Panc1 (cell line): ENCODE measurements at regions not wholly inside any gene's neighbourhood (a gene's known extent, or its start where the extent isn't known, plus 50 kb on each side); places are given as distances from the start of the nearest gene placed in this dataset.

Source experiments
- ATAC-seq: fragments of 200-7000 bp; cut with Tn5 transposase; 2 replicates; pipeline ENCODE4 v1.9.1; 2020; ENCODE audit warnings: mild to moderate bottlenecking, moderate library complexity
- BruUV-seq: library from RNA; stranded (reverse); fragments of 400-500 nt; replicated peaks from 2 replicates; lab custom pipeline; 2021; lab: Mats Ljungman, UMichigan
- CTCF ChIA-PET: fragments of 300-600 bp; sonication (Branson Sonifier 250); formaldehyde crosslinking; loops from one replicate; lab custom pipeline; 2022; ENCODE audit warnings: antibody characterized with exemption; lab: Charles Lee
- POLR2A ChIA-PET: fragments of 300-600 bp; sonication (Branson Sonifier 250); formaldehyde crosslinking; loops from one replicate; lab custom pipeline; 2022; ENCODE audit warnings: antibody characterized with exemption; lab: Charles Lee
- DNase-seq: peaks from one replicate; pipeline ENCODE4 v3.0.0-alpha.2; 2010; ENCODE audit warnings: low read depth, low spot score
- H3K27ac ChIP-seq: 2 replicates; pipeline ENCODE4 v1.5.1; 2011; ENCODE audit warnings: mild to moderate bottlenecking, low read length, inconsistent platforms
- H3K27me3 ChIP-seq: fragments of 200-500 bp; sonication (Bioruptor generic); 2 replicates; pipeline ENCODE4 v1.6.0; 2014; ENCODE audit warnings: low read length, inconsistent platforms; ENCODE audit not compliant: control insufficient read depth, insufficient read depth
- H3K36me3 ChIP-seq: fragments of 200-500 bp; sonication (Bioruptor generic); 2 replicates; pipeline ENCODE4 v1.5.1; 2014; ENCODE audit warnings: inconsistent platforms, mild to moderate bottlenecking, low read length, moderate library complexity; ENCODE audit not compliant: control insufficient read depth, insufficient read depth
- H3K4me1 ChIP-seq: 2 replicates; pipeline ENCODE4 v1.5.1; 2011; ENCODE audit warnings: inconsistent platforms, mild to moderate bottlenecking, low read length, moderate library complexity; ENCODE audit not compliant: control insufficient read depth, insufficient read depth
- H3K4me3 ChIP-seq, 2 experiments: 2 replicates each; pipeline ENCODE4 v1.5.1; 2011 to 2012; ENCODE audit warnings: low read depth in 2 of 2, low read length in 2 of 2, mild to moderate bottlenecking in 2 of 2, inconsistent platforms in 1 of 2, moderate library complexity in 1 of 2
- H3K9me3 ChIP-seq: fragments of 200-500 bp; sonication (Bioruptor generic); 2 replicates; pipeline ENCODE4 v1.5.1; 2014; ENCODE audit warnings: low read depth, mild to moderate bottlenecking, inconsistent platforms, low read length, moderate library complexity; ENCODE audit not compliant: control insufficient read depth, insufficient read depth
- CTCF ChIP-seq: fragments of 450-650 bp; IDR thresholded peaks from 2 replicates; pipeline ENCODE4 v1.5.1; 2017; ENCODE audit warnings: mild to moderate bottlenecking
- POLR2AphosphoS5 ChIP-seq: IDR thresholded peaks from 2 replicates; pipeline ENCODE4 v1.6.1; 2012; ENCODE audit warnings: mild to moderate bottlenecking, low read depth, low read length, moderate library complexity
- REST ChIP-seq, 2 experiments: IDR thresholded peaks; 2 replicates each; pipeline ENCODE4 v1.6.1; 2011 to 2012; ENCODE audit warnings: low read depth in 2 of 2, control low read depth in 1 of 2, low read length in 1 of 2, mild to moderate bottlenecking in 1 of 2, moderate library complexity in 1 of 2; ENCODE audit not compliant: insufficient read depth in 1 of 2
- SIN3A ChIP-seq: IDR thresholded peaks from 2 replicates; pipeline ENCODE4 v1.6.1; 2012; ENCODE audit warnings: low read depth, mild to moderate bottlenecking, low read length, moderate library complexity, borderline replicate concordance; ENCODE audit not compliant: insufficient read depth
- TCF7L2 ChIP-seq: IDR thresholded peaks from 2 replicates; pipeline ENCODE4 v1.6.1; 2011; ENCODE audit warnings: mild to moderate bottlenecking, low read depth, low read length, inconsistent platforms
- in situ Hi-C: cut with HindIII; loops from 2 replicates; pipeline ENCODE4 v1.10.0; 2016; ENCODE audit warnings: low sequenced_read_pairs, low pct_unique_long_range_greater_than_20kb
- intact Hi-C: fragments of 100-400 bp; cut with micrococcal nuclease; formaldehyde crosslinking; loops from one replicate; pipeline ENCODE4 v1.10.0; 2022; ENCODE audit not compliant: unreplicated experiment

GRCh38 chr11:32253706-32254105 is 162.8 kb downstream of the RCN1 start:
- intact Hi-C loops = no loop called here
- peaks cover 22% of the 10 kb centered on the region for H3K27me3 ChIP-seq
- BruUV-seq = no TSS peak
- H3K4me1 ChIP-seq = no peaks in the 10 kb centered on the region
- DNase-seq (no peak), ATAC-seq (no peak)
- ChIA-PET POLR2A (no interaction called here), CTCF (no interaction called here)
- no peaks in the 10 kb centered on the region for H3K9me3 ChIP-seq
- no peak for TF ChIP-seq REST (IDR thresholded peaks at IDR 0.05; ENCODE audit: insufficient read depth in 1 of 2, low read depth in 2 of 2, low read length in 1 of 2)
- no peak for TF ChIP-seq SIN3A
- no peak for TF ChIP-seq CTCF
- TF ChIP-seq POLR2AphosphoS5 = no peak
- no peak for TF ChIP-seq TCF7L2
- H3K27ac ChIP-seq = no peak overlapping the region
- in situ Hi-C loops = no loop called here
- H3K36me3 ChIP-seq = no peaks in the 10 kb centered on the region
- no peak overlapping the region for H3K4me3 ChIP-seq

- no peak for ATAC-seq
- Histone ChIP-seq H3K27ac (no peak overlapping the region), H3K27me3 (peaks cover 19% of the 10 kb centered on the region), H3K36me3 (no peaks in the 10 kb centered on the region), H3K4me3 (no peak overlapping the region), H3K4me1 (no peaks in the 10 kb centered on the region; the same call in 1 of the 2 replicates), H3K9me3 (no peaks in the 10 kb centered on the region)
- intact Hi-C loops = no loop called here
- ChIA-PET CTCF (no interaction called here), POLR2A (no interaction called here)
- in situ Hi-C loops = no loop called here
- TF ChIP-seq TCF7L2 = no peak
- no peak for TF ChIP-seq POLR2AphosphoS5
- no peak for TF ChIP-seq SIN3A
- TF ChIP-seq REST (IDR thresholded peaks at IDR 0.05; ENCODE audit: insufficient read depth in 1 of 2, low read depth in 2 of 2, low read length in 1 of 2) = no peak
- no peak for TF ChIP-seq CTCF
- no TSS peak for BruUV-seq
- no peak for DNase-seq
Measured at GRCh38 chr11:32255841-32256240, 165.0 kb downstream of the RCN1 start.
